Activated CD4-positive, alpha-beta T cell treated with anti-CD3 and anti-CD28 coated beads, Interleukin-2, amount 10 ng/mL, durations not matched to agents 7 days and 5 days (primary cell): ENCODE measurements at regions not wholly inside any gene's neighbourhood (a gene's known extent, or its start where the extent isn't known, plus 50 kb on each side); places are given as distances from the start of the nearest gene placed in this dataset.
"Not testable (repeated sequence)": the region's sequence is repeated elsewhere in the genome, so short reads cannot be mapped to it uniquely, and the experiment has no call there.

Experiments used
- CTCF ChIA-PET: fragments of 350-600 bp; sonication (Branson Sonifier 250); formaldehyde crosslinking; loops from one replicate; lab custom pipeline; 2021; ENCODE audit warnings: antibody characterized with exemption; lab: Charles Lee
- POLR2A ChIA-PET: fragments of 350-600 bp; sonication (Branson Sonifier 250); formaldehyde crosslinking; loops from one replicate; lab custom pipeline; 2021; ENCODE audit warnings: antibody characterized with exemption; lab: Charles Lee
- DNase-seq: peaks from one replicate; pipeline ENCODE4 v3.0.0-alpha.2; 2020
- H3K27ac Mint-ChIP-seq: one replicate; pipeline ENCODE4 v1.8.0; 2021; ENCODE audit warnings: mild to moderate bottlenecking, moderate library complexity, mixed read lengths
- H3K27me3 Mint-ChIP-seq: one replicate; pipeline ENCODE4 v1.8.0; 2021; ENCODE audit warnings: mixed read lengths
- H3K36me3 Mint-ChIP-seq: one replicate; pipeline ENCODE4 v1.8.0; 2021; ENCODE audit warnings: low read depth, mixed read lengths
- H3K4me1 Mint-ChIP-seq: one replicate; pipeline ENCODE4 v1.8.0; 2021; ENCODE audit warnings: mixed read lengths
- H3K4me3 Mint-ChIP-seq: one replicate; pipeline ENCODE4 v1.8.0; 2021; ENCODE audit warnings: mild to moderate bottlenecking, moderate library complexity, mixed read lengths
- H3K9me3 Mint-ChIP-seq: one replicate; pipeline ENCODE4 v1.8.0; 2021; ENCODE audit warnings: mixed read lengths

GRCh38 chr13:67508275-67508674 lies 278.1 kb upstream of the PCDH9 start:
- H3K36me3 Mint-ChIP-seq, DNase-seq, POLR2A ChIA-PET, H3K4me1 Mint-ChIP-seq, H3K4me3 Mint-ChIP-seq, CTCF ChIA-PET, H3K9me3 Mint-ChIP-seq, H3K27me3 Mint-ChIP-seq, H3K27ac Mint-ChIP-seq: not testable (repeated sequence)

- no peaks in the 10 kb centered on the region for H3K27me3 Mint-ChIP-seq
- H3K9me3 Mint-ChIP-seq: no peaks in the 10 kb centered on the region
- no peak for DNase-seq
- POLR2A ChIA-PET: no interaction called here
- no peak overlapping the region for H3K4me3 Mint-ChIP-seq
- H3K36me3 Mint-ChIP-seq: no peaks in the 10 kb centered on the region
- CTCF ChIA-PET: no interaction called here
- H3K4me1 Mint-ChIP-seq: no peaks in the 10 kb centered on the region
- no peak overlapping the region for H3K27ac Mint-ChIP-seq
Observed at GRCh38 chr13:67506407-67506806, 276.3 kb upstream of the PCDH9 start.

- CTCF ChIA-PET: no interaction called here
- POLR2A ChIA-PET: no interaction called here
- no peak for DNase-seq
- H3K4me1 Mint-ChIP-seq: no peaks in the 10 kb centered on the region
- no peaks in the 10 kb centered on the region for H3K27me3 Mint-ChIP-seq
- H3K4me3 Mint-ChIP-seq: no peak overlapping the region
- H3K9me3 Mint-ChIP-seq: no peaks in the 10 kb centered on the region
- no peaks in the 10 kb centered on the region for H3K36me3 Mint-ChIP-seq
- H3K27ac Mint-ChIP-seq: no peak overlapping the region
Observed at GRCh38 chr13:67505376-67505775, 275.2 kb upstream of the PCDH9 start.

GRCh38 chr13:67498948-67499347 lies 268.8 kb upstream of the PCDH9 start:
- ChIA-PET CTCF (no interaction called here), POLR2A (no interaction called here)
- H3K9me3 Mint-ChIP-seq: peaks cover 3% of the 10 kb centered on the region
- no peak overlapping the region for H3K27ac Mint-ChIP-seq
- no peaks in the 10 kb centered on the region for H3K4me1 Mint-ChIP-seq
- no peak overlapping the region for H3K4me3 Mint-ChIP-seq
- no peaks in the 10 kb centered on the region for H3K36me3 Mint-ChIP-seq
- DNase-seq: no peak
- H3K27me3 Mint-ChIP-seq: no peaks in the 10 kb centered on the region

GRCh38 chr13:67493835-67494234 lies 263.7 kb upstream of the PCDH9 start:
- no peak for DNase-seq
- Mint-ChIP-seq H3K36me3 (no peaks in the 10 kb centered on the region), H3K27ac (no peak overlapping the region), H3K9me3 (no peaks in the 10 kb centered on the region), H3K27me3 (no peaks in the 10 kb centered on the region), H3K4me1 (no peaks in the 10 kb centered on the region), H3K4me3 (no peak overlapping the region)
- CTCF ChIA-PET: no interaction called here
- POLR2A ChIA-PET: no interaction called here

GRCh38 chr13:67489016-67489415 lies 258.9 kb upstream of the PCDH9 start:
- no peak overlapping the region for H3K27ac Mint-ChIP-seq

GRCh38 chr13:67481445-67481844 lies 251.3 kb upstream of the PCDH9 start:
- H3K4me3 Mint-ChIP-seq: no peak overlapping the region
- POLR2A ChIA-PET: no interaction called here

More at GRCh38 chr13:67489016-67489415, 258.9 kb upstream of the PCDH9 start:
- no peak overlapping the region for H3K4me3 Mint-ChIP-seq
- ChIA-PET CTCF (no interaction called here), POLR2A (no interaction called here)
- no peaks in the 10 kb centered on the region for H3K9me3 Mint-ChIP-seq
- no peaks in the 10 kb centered on the region for H3K27me3 Mint-ChIP-seq
- no peaks in the 10 kb centered on the region for H3K4me1 Mint-ChIP-seq
- H3K36me3 Mint-ChIP-seq: no peaks in the 10 kb centered on the region
- DNase-seq: no peak

GRCh38 chr13:67474115-67474514 lies 244.0 kb upstream of the PCDH9 start:
- POLR2A ChIA-PET: no interaction called here
- no peak overlapping the region for H3K4me3 Mint-ChIP-seq
- peaks cover 17% of the 10 kb centered on the region for H3K9me3 Mint-ChIP-seq
- DNase-seq: no peak
- CTCF ChIA-PET: no interaction called here
- no peak overlapping the region for H3K27ac Mint-ChIP-seq
- no peaks in the 10 kb centered on the region for H3K4me1 Mint-ChIP-seq
- H3K36me3 Mint-ChIP-seq: no peaks in the 10 kb centered on the region
- H3K27me3 Mint-ChIP-seq: no peaks in the 10 kb centered on the region

More at GRCh38 chr13:67481445-67481844, 251.3 kb upstream of the PCDH9 start:
- H3K27me3 Mint-ChIP-seq: no peaks in the 10 kb centered on the region
- H3K36me3 Mint-ChIP-seq: no peaks in the 10 kb centered on the region
- DNase-seq: no peak
- no peaks in the 10 kb centered on the region for H3K4me1 Mint-ChIP-seq
- no peak overlapping the region for H3K27ac Mint-ChIP-seq
- H3K9me3 Mint-ChIP-seq: peaks cover 2% of the 10 kb centered on the region
- CTCF ChIA-PET: no interaction called here

GRCh38 chr13:67469623-67470022 lies 239.5 kb upstream of the PCDH9 start:
- ChIA-PET POLR2A (no interaction called here), CTCF (no interaction called here)
- Mint-ChIP-seq H3K9me3 (peaks cover 23% of the 10 kb centered on the region), H3K4me1 (no peaks in the 10 kb centered on the region), H3K4me3 (no peak overlapping the region), H3K27me3 (no peaks in the 10 kb centered on the region), H3K27ac (no peak overlapping the region), H3K36me3 (no peaks in the 10 kb centered on the region)
- DNase-seq: no peak

- Mint-ChIP-seq H3K9me3 (peaks cover 25% of the 10 kb centered on the region), H3K27ac (no peak overlapping the region)
Observed at GRCh38 chr13:67466569-67466968, 236.4 kb upstream of the PCDH9 start.

GRCh38 chr13:67464154-67464553 lies 234.0 kb upstream of the PCDH9 start:
- Mint-ChIP-seq H3K27me3 (no peaks in the 10 kb centered on the region), H3K4me1 (no peaks in the 10 kb centered on the region), H3K27ac (no peak overlapping the region), H3K36me3 (no peaks in the 10 kb centered on the region), H3K4me3 (no peak overlapping the region), H3K9me3 (peaks cover 12% of the 10 kb centered on the region)
- ChIA-PET CTCF (no interaction called here), POLR2A (no interaction called here)
- DNase-seq: no peak

More at GRCh38 chr13:67466569-67466968, 236.4 kb upstream of the PCDH9 start:
- Mint-ChIP-seq H3K36me3 (no peaks in the 10 kb centered on the region), H3K4me3 (no peak overlapping the region), H3K27me3 (no peaks in the 10 kb centered on the region), H3K4me1 (no peaks in the 10 kb centered on the region)
- DNase-seq: no peak
- ChIA-PET POLR2A (no interaction called here), CTCF (no interaction called here)

GRCh38 chr13:67462098-67462497 lies 232.0 kb upstream of the PCDH9 start:
- Mint-ChIP-seq H3K36me3 (no peaks in the 10 kb centered on the region), H3K4me3 (no peak overlapping the region), H3K4me1 (no peaks in the 10 kb centered on the region), H3K27ac (no peak overlapping the region), H3K9me3 (peaks cover 3% of the 10 kb centered on the region), H3K27me3 (no peaks in the 10 kb centered on the region)
- DNase-seq: no peak
- ChIA-PET POLR2A (no interaction called here), CTCF (no interaction called here)

GRCh38 chr13:67452526-67452925 lies 222.4 kb upstream of the PCDH9 start:
- H3K27me3 Mint-ChIP-seq, H3K27ac Mint-ChIP-seq, DNase-seq, H3K9me3 Mint-ChIP-seq, H3K4me1 Mint-ChIP-seq, POLR2A ChIA-PET, H3K4me3 Mint-ChIP-seq, H3K36me3 Mint-ChIP-seq, CTCF ChIA-PET: not testable (repeated sequence)

- no peaks in the 10 kb centered on the region for H3K27me3 Mint-ChIP-seq
- DNase-seq: no peak
- H3K4me3 Mint-ChIP-seq: no peak overlapping the region
- ChIA-PET CTCF (no interaction called here), POLR2A (no interaction called here)
- no peaks in the 10 kb centered on the region for H3K36me3 Mint-ChIP-seq
- peaks cover 5% of the 10 kb centered on the region for H3K9me3 Mint-ChIP-seq
- H3K27ac Mint-ChIP-seq: no peak overlapping the region
- no peaks in the 10 kb centered on the region for H3K4me1 Mint-ChIP-seq
Observed at GRCh38 chr13:67445436-67445835, 215.3 kb upstream of the PCDH9 start.
